GM23338 (cell line): ENCODE measurements at regions not wholly inside any gene's neighbourhood (a gene's known extent, or its start where the extent isn't known, plus 50 kb on each side); places are given as distances from the start of the nearest gene placed in this dataset.

Source experiments
- ETS1 ChIP-seq: IDR thresholded peaks from 2 replicates; pipeline ENCODE4 v1.6.1; 2016; ENCODE audit warnings: antibody characterized with exemption
- JUNB ChIP-seq: IDR thresholded peaks from one replicate; pipeline ENCODE4 v1.6.1; 2016; ENCODE audit warnings: antibody characterized with exemption; ENCODE audit not compliant: unreplicated experiment
- POLR2AphosphoS5 ChIP-seq: IDR thresholded peaks from 2 replicates; pipeline ENCODE4 v1.6.1; 2016; ENCODE audit warnings: antibody characterized with exemption, low read depth
- REST ChIP-seq: IDR thresholded peaks from one replicate; pipeline ENCODE4 v1.6.1; 2018; ENCODE audit warnings: antibody characterized with exemption; ENCODE audit not compliant: unreplicated experiment
- STAT1 ChIP-seq: IDR thresholded peaks from one replicate; pipeline ENCODE4 v1.6.1; 2016; ENCODE audit warnings: antibody characterized with exemption; ENCODE audit not compliant: unreplicated experiment
- ZNF331 ChIP-seq: fragments of 250-450 bp; sonication (Bioruptor Pico); IDR thresholded peaks from 2 replicates; pipeline ENCODE4 v1.5.0; 2020; ENCODE audit warnings: low read depth, mild to moderate bottlenecking, moderate library complexity
- ZNF462 ChIP-seq: fragments of 250-450 bp; sonication (Bioruptor Pico); IDR thresholded peaks from 2 replicates; pipeline ENCODE4 v1.5.0; 2020; ENCODE audit warnings: mild to moderate bottlenecking, moderate library complexity

- no peak for TF ChIP-seq ZNF462 (CRISPR knock-in tag)
- no peak for TF ChIP-seq POLR2AphosphoS5
- TF ChIP-seq ZNF331 (CRISPR knock-in tag) = no peak
- no peak for TF ChIP-seq ETS1
- no peak for TF ChIP-seq JUNB
- TF ChIP-seq STAT1 = no peak
- TF ChIP-seq REST = no peak
Measured at GRCh38 chr18:60019463-60019840, 119.7 kb downstream of the PMAIP1 start (continued).
